ENCODE measurements at regions not wholly inside any gene's neighbourhood (a gene's known extent, or its start where the extent isn't known, plus 50 kb on each side); places are given as distances from the start of the nearest gene placed in this dataset.
A peak's percentile ranks its signal among the peaks of the same experiment; 100 is the strongest.

GRCh38 chr19:29439021-29439420, 86.8 kb upstream of the VSTM2B start:
- DNase-seq, result no peak

- no peak for DNase-seq
These were observed 85.9 kb upstream of the VSTM2B start for GRCh38 chr19:29439688-29440550.

- DNase-seq, result no peak
These were observed 83.7 kb upstream of the VSTM2B start for GRCh38 chr19:29442094-29442493.

- no peak for DNase-seq
These were observed 82.9 kb upstream of the VSTM2B start for GRCh38 chr19:29442910-29443309.

- no peak for DNase-seq
These were observed 80.5 kb upstream of the VSTM2B start for GRCh38 chr19:29445246-29445645.

- no peak for DNase-seq
These were observed 79.4 kb upstream of the VSTM2B start for GRCh38 chr19:29446361-29446760.

- DNase-seq, result no peak
These were observed 77.7 kb upstream of the VSTM2B start for GRCh38 chr19:29448046-29448445.

GRCh38 chr19:29449371-29449770, 76.4 kb upstream of the VSTM2B start:
- DNase-seq, result no peak

GRCh38 chr19:29450306-29450705, 75.5 kb upstream of the VSTM2B start:
- no peak for DNase-seq

GRCh38 chr19:29450812-29451211, 75.0 kb upstream of the VSTM2B start:
- no peak for DNase-seq

GRCh38 chr19:29454109-29454508, 71.7 kb upstream of the VSTM2B start:
- no peak for DNase-seq

- DNase-seq, result no peak
These were observed 68.4 kb upstream of the VSTM2B start for GRCh38 chr19:29457413-29457812.

- peak; percentile 42 to 63 for DNase-seq
These were observed 57.9 kb upstream of the VSTM2B start for GRCh38 chr19:29467824-29468401.

GRCh38 chr19:29475469-29475868, 50.3 kb upstream of the VSTM2B start:
- no peak for DNase-seq
